ENCODE measurements at regions not wholly inside any gene's neighbourhood (a gene's known extent, or its start where the extent isn't known, plus 50 kb on each side); places are given as distances from the start of the nearest gene placed in this dataset.
A peak's percentile ranks its signal among the peaks of the same experiment; 100 is the strongest.

DNA sequence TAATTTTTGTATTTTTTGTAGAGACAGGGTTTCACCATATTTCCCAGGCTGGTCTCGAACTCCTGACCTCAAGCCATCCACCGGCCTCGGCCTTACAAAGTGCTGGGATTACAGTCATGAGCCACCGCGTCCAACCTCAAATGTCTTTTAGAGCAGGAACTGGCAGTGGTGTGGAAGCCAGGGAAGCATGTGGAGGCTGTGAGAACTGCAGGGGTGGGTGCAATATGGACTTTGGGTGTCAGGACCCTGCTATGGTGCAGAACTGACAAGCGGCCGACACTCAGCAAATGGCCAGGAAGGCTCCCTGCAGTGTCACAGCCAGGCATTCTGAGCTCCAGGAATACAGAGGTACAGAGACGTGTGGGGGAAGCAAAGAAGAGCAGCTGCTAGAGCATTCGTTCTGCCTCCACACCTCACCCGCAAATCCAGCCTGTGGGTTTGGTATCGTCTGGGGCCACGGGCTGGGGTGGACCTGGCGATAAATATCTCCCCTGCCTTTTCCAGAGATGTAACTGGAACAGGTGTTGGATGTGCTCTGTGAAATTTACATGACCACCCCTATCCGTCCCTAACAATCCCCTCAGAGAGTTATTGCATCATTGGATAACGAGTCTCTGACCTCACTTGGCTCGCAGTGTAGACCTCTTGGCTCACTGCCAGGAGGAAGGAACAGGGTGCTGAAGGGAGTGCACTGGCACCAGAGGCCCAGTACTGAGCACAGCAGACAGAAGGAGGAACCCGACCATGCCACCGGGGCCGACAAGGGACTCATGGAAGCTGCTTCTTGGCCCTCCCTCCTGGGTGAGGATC, 624.7 kb upstream of the B3GAT1 start:
- no peaks in the 10 kb centered on the region for H3K27me3 ChIP-seq
- intact Hi-C loops (cut with DNase I; ENCODE audit: low total_unique reads): no loop called here
- no peak overlapping the region for H3K27ac ChIP-seq
- H3K36me3 ChIP-seq: no peaks in the 10 kb centered on the region
- no peak for DNase-seq
- no peak for TF ChIP-seq CTCF (IDR thresholded peaks at IDR 0.05)
- no peak for TF ChIP-seq POLR2AphosphoS5 (IDR thresholded peaks at IDR 0.05)
- TF ChIP-seq POLR2A (IDR thresholded peaks at IDR 0.05): no peak
- no peak for TF ChIP-seq EP300 (IDR thresholded peaks at IDR 0.05; ENCODE audit: low read depth)
- no peak overlapping the region for H3K4me3 ChIP-seq
- WGBS, 2 donors (ENCODE audit: low coverage in 1 of 2): 79 to 81% methylated on average over 5 to 19 of the region's 19 CpGs
- no peaks in the 10 kb centered on the region for H3K9me3 ChIP-seq
- in situ Hi-C loops (cut with MboI; ENCODE audit: low pct_ligation_motif_present in 1 of 4, low pct_unique_long_range_greater_than_20kb in 1 of 4, low sequenced_read_pairs in 3 of 4): no loop called here
- no peaks in the 10 kb centered on the region for H3K4me1 ChIP-seq

- no peaks in the 10 kb centered on the region for H3K27me3 ChIP-seq
- WGBS, 2 donors (ENCODE audit: low coverage in 1 of 2): 68 to 88% methylated on average over 3 of the region's 3 CpGs
- no peaks in the 10 kb centered on the region for H3K9me3 ChIP-seq
- in situ Hi-C loops (cut with MboI; ENCODE audit: low pct_ligation_motif_present in 1 of 4, low pct_unique_long_range_greater_than_20kb in 1 of 4, low sequenced_read_pairs in 3 of 4) (no loop called here), intact Hi-C loops (cut with DNase I; ENCODE audit: low total_unique reads) (no loop called here)
- no peak overlapping the region for H3K27ac ChIP-seq
- H3K4me3 ChIP-seq: no peak overlapping the region
- no peak for TF ChIP-seq POLR2A (IDR thresholded peaks at IDR 0.05)
- no peak for TF ChIP-seq CTCF (IDR thresholded peaks at IDR 0.05)
- TF ChIP-seq POLR2AphosphoS5 (IDR thresholded peaks at IDR 0.05): no peak
- TF ChIP-seq EP300 (IDR thresholded peaks at IDR 0.05; ENCODE audit: low read depth): no peak
- no peaks in the 10 kb centered on the region for H3K4me1 ChIP-seq
- DNase-seq: no peak
- H3K36me3 ChIP-seq: no peaks in the 10 kb centered on the region
Observed at GRCh38 chr11:135035282-135035681, 623.2 kb upstream of the B3GAT1 start.

DNA sequence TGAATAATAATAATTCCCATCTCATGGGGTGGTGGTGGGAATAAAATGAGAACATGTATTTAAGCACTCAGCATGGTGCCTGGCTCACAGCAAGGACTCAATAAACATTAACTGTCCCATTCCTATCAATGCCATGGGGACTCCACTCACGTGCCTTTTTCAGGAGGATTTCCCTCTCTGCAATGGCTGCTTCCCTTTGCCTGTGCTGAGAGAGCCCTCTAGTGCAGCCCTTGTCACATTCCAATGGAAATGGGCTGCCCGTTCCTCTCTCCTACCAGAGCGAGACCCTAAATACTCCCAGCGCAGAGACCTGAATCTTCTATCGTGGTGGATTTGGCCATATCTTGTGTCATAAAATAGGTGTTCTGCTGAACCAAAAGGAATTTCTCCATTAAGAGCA, 621.5 kb upstream of the B3GAT1 start:
- intact Hi-C loops (cut with DNase I; ENCODE audit: low total_unique reads): no loop called here
- no peaks in the 10 kb centered on the region for H3K4me1 ChIP-seq
- H3K9me3 ChIP-seq: no peaks in the 10 kb centered on the region
- H3K4me3 ChIP-seq: no peak overlapping the region
- 0 to 31% methylated on average over 1 to 5 of the region's 5 CpGs for WGBS, 2 donors (ENCODE audit: low coverage in 1 of 2)
- no peak overlapping the region for H3K27ac ChIP-seq
- in situ Hi-C loops (cut with MboI; ENCODE audit: low pct_ligation_motif_present in 1 of 4, low pct_unique_long_range_greater_than_20kb in 1 of 4, low sequenced_read_pairs in 3 of 4): no loop called here
- H3K36me3 ChIP-seq: no peaks in the 10 kb centered on the region
- TF ChIP-seq EP300 (IDR thresholded peaks at IDR 0.05; ENCODE audit: low read depth): no peak
- no peak for TF ChIP-seq POLR2AphosphoS5 (IDR thresholded peaks at IDR 0.05)
- TF ChIP-seq CTCF (IDR thresholded peaks at IDR 0.05): peak in 1 of 5 experiments; percentile 22
- no peak for TF ChIP-seq POLR2A (IDR thresholded peaks at IDR 0.05)
- no peaks in the 10 kb centered on the region for H3K27me3 ChIP-seq
- no peak for DNase-seq

GRCh38 chr11:135031205-135031989, 619.4 kb upstream of the B3GAT1 start:
- Histone ChIP-seq H3K9me3 (no peaks in the 10 kb centered on the region), H3K4me3 (no peak overlapping the region), H3K4me1 (no peaks in the 10 kb centered on the region), H3K27ac (no peak overlapping the region), H3K36me3 (no peaks in the 10 kb centered on the region), H3K27me3 (no peaks in the 10 kb centered on the region)
- intact Hi-C loops (cut with DNase I; ENCODE audit: low total_unique reads) (no loop called here), in situ Hi-C loops (cut with MboI; ENCODE audit: low pct_ligation_motif_present in 1 of 4, low pct_unique_long_range_greater_than_20kb in 1 of 4, low sequenced_read_pairs in 3 of 4) (no loop called here)
- TF ChIP-seq EP300 (IDR thresholded peaks at IDR 0.05; ENCODE audit: low read depth) (no peak), POLR2A (IDR thresholded peaks at IDR 0.05) (no peak), CTCF (IDR thresholded peaks at IDR 0.05) (no peak), POLR2AphosphoS5 (IDR thresholded peaks at IDR 0.05) (no peak)
- 58 to 62% methylated on average over 2 to 8 of the region's 8 CpGs for WGBS, 2 donors (ENCODE audit: low coverage in 1 of 2)
- DNase-seq: no peak
